HG02798 (cell line): ENCODE measurements at regions not wholly inside any gene's neighbourhood (a gene's known extent, or its start where the extent isn't known, plus 50 kb on each side); places are given as distances from the start of the nearest gene placed in this dataset.

Source experiments
- ATAC-seq: cut with Tn5 transposase; IDR thresholded peaks from one replicate; pipeline ENCODE4 v1.9.1; 2021; ENCODE audit warnings: mild to moderate bottlenecking; ENCODE audit not compliant: unreplicated experiment, poor library complexity

DNA sequence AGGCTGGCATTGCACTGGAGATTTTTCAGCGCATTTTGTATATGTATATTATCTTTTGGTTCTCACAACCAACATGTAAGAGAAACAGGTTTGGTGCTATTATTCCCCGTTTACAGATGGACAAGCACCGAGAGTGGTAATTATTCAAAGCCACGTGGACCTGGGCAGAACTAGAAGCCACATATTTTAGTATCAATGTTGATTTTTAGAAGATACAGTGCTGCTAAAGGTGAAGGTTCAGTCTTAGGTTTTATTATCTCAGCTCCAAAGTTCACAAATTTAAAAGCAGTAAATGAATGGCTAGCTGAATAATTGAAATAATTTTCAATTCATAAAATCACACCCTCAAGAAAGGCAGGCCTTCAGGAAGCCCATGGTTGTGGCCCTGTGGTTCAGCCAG lies 400.6 kb upstream of the ID2 start:
- no peak for ATAC-seq

DNA sequence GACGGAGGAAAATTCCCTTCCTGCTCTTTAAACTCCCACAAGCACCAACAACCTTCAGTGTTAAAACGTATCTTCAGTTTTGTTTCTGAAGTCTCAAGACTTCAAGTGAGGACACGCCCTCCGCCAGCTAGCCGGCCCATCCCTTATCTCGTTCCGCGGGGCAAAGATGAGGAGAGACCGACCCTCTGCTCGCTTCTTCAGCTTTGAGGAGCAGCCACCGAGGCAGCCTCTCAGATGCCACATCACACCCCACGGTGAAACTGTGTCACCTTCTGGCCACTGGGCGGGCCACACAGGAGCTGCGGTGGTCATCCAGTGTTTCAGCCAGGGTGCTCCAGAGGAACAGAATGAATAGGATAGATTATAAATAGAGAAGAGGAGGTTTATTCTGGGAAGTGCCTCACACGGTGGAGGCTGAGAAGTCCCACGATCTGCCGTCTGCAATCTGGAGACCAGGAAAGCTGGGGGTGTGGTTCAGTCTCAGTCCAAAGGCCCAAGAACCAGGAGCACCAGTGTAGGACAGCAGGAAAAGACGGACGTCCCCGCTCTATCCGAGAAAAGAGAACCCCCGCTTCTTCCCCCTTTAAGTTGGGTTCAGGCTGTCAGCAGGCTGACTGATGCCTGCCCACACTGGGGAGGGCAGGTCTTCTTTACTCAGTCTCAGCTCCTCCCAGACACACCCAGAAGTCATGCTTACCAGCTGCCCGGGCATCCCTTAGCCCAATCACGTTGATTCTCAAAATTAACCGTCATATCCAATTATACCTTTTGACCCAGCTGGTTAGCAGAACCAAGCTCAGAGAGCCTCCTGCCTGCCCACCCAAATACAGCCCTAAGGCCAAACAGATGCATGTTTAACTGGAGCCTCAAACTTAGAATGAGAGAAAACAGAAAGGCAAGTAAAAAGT lies 399.7 kb upstream of the ID2 start:
- ATAC-seq, result no peak

DNA sequence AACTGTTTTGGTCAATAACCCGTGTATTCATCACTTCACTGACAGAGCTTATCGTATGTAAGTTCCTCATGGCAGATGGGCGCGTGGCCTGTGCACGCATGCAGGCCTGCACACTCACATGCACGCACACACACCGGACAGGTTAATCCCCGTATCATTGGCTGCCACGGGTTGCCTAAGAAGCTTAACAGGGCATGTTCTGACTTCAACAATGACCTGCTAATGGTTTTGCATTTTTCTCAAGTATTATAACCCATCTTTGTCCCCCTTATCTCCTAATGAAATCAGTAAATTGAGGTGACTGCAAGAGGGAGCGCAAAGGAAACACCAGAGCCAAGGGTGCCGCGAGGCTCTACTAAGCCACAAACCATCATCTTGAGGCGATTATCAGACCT lies 399.0 kb upstream of the ID2 start:
- ATAC-seq, result no peak

DNA sequence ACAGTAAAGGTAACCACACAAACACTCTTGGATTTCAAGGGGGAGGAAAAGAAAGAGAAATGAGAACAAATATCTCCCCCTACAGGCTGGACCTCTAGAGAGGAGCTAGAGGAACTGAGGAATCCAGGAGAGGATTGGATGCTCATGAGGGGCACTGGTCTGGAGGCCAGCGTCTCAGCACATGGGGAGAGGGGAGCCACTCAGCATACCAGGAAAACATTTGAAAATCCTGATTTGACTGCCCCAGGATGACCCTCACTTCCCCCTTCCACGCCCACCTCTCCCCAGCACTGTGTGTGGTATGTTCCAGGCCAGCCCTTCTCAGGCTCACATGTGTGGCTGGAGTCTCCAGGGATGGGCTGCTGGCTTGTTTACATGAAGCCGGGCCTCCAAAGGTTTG lies 396.8 kb upstream of the ID2 start:
- no peak for ATAC-seq

DNA sequence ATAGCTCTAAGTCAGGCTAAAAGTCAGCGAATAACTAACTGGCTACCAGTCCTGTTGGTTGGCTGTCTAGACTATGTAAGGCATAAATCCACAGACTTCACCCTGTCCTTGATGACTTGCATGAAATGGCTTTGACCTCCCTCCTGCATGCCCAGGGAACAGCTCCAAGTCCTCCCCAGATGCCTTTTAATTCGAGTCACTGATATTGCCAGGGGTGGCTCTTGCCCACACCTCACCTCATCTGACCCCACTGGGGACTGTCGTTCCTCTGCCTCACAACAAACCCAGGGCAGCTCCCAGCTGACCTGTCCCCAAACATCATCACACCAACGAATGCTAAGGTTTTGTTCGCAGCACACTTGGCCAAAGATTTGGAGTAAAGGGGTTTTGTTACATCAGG lies 396.0 kb upstream of the ID2 start:
- ATAC-seq, result no peak

DNA sequence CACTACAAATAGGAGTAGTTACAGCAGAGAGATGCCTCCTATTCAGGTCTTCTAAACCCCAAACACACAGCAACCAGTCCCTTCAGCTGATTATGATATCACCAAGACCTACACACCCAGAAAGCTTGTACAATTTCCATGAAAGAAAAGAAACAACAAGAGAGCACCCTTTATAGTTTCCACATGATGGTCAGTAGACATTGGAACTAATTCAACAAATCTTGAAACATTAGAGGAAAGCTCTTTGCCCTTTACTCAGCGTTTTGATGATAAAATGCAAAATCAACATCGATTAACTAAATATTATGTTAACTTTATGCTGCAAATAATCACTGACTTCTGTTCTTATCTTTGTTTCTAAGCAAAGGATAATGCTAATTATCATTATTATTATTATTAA lies 393.6 kb upstream of the ID2 start:
- no peak for ATAC-seq

DNA sequence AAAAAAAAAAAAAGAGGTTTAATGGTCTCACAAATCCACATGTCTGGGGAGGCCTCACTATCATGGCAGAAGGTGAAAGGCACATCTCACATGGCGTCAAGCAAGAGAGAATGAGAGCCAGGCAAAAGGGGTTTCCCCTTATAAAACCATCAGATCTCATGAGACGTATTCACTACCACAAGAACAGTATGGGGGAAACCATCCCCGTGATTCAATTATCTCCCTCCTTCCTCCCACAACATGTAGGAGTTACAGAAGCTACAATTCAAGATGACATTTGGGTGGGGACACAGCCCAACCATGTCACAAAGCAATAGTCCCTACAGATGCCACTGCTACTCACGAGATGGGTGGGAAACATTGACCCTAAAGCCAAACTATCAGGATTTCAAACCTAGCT lies 392.7 kb upstream of the ID2 start:
- no peak for ATAC-seq

DNA sequence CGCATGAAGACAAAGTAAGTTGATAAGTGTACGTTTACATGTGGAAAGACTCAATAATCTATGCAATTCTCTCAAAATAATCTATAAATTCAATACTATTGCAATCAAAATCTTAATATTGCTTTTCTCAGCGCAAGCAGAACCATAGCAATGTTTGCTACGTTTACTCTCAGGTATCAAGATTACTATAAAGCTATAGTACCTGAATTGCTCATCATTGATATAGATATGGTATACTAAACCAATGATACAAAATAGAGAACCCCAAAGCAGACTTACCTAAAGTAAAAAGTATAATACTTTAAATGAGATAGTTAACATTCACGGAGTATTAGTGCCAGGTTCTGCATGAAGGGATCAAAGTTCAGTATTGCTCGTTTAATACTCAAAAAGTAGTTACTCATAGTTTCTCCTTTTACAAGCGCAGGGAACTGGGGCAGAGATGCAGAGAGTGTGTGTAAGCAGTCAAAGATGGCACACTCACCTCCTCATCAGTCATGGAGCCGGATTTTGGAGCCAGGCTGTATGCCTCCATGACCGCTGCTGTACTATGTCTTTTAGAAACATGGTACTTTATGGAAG lies 391.0 kb upstream of the ID2 start:
- no peak for ATAC-seq

DNA sequence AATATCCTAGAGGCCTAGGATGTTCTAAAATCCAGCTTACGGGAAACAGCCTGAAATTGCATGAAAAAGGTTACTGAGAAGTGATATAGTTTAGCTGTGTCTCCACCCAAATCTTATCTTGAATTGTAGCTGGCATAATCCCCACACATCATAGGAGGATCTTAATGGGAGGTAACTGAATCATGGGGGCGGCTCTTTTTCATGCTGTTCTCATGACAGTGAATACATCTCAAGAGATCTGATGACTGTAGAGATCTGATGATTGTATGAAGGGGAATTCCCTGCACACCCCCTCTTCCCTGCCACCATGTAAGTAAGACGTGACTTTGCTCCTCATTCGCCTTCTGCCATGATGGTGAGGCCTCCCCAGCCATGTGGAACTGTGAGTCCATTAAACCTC lies 385.6 kb upstream of the ID2 start:
- no peak for ATAC-seq

DNA sequence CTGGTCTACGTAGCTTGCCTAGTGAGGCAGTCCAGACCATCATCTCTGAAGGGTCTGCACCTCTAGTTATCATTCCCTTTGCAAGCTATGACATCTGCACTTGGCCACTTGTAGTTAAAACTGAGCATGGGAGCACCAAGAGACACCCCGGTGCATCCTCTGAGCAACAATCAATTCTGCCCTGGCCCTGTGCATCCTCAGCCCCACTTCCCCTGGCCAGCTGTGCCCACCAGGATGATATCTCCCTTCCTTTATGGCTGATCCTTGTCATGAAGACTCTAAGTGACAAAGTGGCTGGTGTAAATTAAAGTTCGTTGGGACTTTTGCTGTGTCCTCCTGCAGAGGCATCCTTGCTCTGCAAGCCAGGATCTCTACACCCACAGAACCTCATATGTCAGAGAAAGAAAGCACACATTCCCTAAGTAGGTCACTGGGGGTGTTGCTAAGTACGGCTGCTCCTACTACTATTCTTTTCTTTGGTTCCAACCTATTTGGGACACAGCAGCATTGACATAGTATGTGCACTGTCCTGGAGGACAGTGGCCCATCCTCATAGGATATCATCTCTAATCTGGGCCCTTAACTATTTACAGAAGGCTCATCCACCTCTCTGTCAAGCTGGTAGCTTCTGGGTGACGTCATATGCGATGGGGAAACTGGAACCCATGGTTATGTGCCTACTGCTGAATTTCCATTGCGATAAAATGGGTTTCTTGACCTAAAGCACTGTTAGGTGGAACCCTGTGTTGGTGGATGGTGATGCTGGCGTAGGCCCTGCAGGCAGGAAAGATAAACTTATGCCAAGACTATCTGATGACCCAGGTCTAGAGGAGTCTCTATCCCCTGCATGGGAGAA lies 384.3 kb upstream of the ID2 start:
- ATAC-seq, result no peak

DNA sequence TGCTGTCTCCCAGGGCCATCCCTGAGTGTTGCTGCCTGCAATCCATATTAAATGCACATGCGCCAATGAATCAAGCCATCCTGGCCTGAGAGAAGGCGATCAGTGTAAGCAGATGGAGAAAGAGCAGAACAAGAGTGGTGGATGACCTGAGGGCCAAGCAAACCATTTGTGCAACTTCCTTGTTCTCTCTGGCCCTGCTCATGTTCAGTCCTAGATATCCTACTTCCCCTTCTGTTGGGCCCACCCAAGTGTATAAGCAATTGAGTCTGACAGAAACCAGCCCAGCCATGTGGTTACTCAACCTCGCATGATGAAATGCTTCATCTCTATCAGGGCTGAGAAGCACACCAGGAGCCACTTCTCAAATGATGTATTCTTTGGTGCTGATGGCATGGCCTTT lies 383.1 kb upstream of the ID2 start:
- no peak for ATAC-seq

DNA sequence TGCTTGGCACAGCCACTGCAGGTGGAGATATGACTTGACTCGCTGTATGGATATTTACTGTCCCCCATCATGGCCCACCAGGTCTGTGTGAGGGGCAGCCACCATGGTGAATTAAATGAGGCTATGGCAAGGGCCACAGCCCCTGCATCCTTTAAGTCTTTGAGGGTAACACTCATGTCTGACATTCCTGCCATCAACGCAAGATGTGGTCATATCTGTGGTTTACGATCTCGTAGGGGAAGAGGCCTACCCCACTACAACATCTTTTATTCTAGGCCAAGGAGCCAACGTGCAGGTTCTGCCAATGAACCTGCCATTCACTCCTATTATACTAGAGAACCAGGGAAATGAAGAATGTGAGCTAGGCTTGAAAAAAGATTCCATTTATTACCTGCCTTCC lies 381.6 kb upstream of the ID2 start:
- no peak for ATAC-seq

DNA sequence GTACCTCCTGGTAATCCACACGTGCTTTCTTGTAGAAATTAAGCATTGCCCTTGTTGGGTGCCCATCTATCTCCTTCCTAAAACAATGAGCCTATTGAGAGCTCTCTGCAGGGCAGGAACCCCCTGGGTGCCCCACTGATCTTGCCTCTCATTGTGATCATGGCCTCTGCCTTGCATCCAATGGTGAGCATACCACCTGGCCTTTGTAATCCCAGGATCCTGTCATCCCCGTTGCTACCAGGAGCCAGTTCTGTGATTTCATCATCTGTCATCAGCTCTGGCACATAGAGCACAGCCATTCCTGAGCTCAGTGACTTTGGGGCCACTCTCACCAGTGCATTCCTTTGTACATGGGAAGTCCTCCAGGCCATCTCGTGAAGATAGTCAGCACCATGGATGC lies 381.0 kb upstream of the ID2 start:
- ATAC-seq, result no peak

DNA sequence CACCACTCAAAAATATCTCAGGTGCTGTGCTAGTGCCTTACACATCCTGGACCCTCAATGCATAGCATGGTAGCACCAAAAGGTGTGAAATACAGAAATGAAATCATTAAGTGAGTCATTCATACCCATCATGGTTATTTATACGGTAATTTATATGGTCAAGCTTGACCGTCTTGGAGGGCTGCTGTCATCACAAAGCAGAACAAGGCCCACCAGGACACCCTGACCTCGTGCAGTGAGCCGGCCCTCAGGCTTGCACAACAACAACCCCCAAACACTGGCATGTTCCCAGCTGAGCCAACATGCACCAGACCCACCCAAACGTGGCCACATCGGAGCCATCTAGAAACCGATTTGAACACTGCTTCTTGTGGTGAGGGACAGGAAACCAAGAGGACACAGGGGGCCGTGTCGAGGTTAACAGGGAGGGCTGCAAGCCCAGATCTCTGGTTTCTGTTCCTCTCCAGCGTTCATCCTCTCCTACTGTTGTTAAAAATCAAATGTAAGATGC lies 378.5 kb upstream of the ID2 start:
- peak; percentile 71 for ATAC-seq

DNA sequence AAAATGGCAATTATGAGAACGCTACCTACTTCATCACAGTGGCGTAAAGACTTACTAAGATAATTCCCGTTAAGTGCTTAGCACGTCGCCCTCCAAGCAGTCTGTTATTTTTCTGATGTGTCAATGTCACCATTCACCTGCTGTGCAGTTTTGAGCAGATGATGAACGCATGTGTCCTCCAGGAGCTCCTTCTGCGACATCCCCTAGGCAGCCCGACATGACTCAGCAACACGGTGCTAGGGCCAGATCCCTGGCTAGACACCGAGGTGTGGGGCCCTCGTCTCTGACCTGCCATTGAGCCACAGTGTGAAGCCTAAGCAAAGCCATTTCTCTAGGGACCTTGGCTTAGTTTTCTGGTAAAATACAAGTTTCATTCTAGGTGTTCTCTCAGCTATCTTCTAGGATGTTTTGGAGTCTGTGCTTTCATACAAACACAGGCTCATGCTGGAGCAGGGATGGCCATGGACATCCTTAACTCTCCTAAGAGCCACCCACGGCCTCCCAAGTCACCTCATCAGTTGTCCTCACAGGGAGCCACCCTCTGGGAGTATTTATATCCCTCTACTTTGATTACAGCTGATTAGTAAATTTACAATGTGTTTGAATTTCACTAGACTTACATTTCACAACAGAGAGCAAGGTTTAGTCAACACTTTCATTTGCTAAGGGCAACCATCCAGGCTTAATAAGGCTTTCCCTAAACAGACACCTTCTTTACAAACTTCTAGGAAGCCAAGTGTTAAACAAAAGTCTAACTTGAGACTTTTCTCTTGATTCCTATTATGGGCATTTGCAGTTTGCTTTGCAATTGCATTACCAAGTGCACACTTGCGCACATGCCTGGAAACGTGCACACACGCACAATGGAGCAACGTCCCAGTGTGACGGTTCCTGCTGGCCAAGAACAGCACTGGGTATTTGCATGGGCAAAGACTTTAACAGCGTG lies 376.8 kb upstream of the ID2 start:
- ATAC-seq, result no peak

DNA sequence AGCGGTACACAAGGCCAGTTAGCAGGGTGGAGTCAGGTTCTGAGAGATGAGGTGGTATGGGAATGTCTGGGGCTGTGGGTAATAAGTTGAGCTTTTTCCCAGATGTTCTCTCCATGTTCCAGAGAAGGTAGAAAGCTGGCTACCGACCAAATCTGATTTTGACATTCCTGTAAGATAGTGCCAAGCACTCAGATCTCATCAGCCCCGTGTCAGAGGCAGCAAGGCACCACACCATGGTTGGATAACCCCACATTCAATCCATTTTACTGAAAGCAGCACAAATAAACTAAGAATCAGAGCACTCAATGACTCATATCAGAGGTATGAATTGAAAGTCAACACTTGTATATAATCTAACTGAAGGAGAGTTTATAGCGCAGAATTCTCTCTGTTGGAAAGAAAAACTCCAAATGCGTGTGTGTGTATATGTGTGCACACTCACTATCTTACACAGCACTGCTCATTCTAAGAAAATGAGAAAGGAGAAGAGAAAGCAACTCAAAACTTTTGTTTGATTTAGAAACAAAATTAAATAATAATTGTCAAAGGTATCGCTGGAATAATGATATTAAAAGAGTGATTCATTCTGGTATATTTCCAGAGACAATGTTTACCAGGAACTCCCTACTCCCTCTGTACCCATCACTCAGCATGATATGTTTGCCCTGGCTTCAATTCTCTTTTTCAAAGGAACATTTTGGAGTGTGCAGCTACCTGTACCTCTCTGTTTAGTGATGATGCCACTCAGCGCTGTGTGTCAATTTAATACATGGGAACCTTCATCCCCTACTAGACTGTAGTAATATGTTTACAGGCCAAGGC lies 375.1 kb upstream of the ID2 start:
- no peak for ATAC-seq

DNA sequence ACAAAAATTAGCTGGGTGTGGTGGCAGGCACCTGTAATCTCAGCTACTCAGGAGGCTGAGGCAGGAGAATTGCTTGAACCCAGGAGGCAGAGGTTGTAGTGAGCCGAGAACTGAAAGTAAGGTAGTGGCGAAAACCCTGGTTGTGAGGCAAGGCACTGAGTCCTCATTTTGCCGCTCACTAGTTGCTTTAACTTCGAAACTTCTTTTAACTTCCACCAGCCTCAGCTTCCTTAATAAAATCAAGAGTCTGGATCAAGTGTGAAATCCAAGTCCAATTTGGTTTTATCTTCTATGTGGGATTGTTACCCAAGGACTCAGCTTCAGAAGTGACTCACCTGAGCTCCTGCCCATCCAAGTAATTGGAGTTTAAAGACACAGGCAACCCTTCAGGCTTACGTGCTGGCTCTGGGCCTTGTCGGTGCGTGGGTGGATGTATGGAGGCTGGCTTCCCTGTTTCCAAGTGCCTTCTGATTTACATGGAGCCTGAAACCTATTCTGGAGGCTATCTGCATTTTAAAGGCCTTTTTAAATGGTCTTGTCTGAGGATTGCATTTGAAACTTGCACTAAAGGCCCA lies 374.2 kb upstream of the ID2 start:
- ATAC-seq, result no peak

DNA sequence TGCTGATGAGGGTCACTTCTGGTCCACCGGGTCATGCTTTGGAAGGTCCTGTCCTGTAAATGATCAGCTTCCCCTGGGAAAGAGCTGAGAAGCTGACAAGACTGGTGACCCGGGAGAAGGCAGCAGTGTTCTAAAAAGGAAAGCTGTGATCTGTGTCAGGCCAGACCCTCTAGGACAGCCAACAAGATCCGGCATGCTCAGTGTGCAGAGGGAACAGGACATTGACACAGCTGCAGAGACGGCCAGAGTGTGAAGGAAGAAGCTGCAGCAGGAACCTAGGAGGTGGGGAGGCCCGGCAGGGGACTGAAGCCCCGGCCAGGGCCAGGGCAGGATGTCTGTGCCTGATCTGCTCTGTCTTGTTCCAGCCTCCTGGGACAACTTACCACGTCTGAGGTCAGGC lies 372.7 kb upstream of the ID2 start:
- no peak for ATAC-seq
